HCT116 (cell line): ENCODE measurements at regions not wholly inside any gene's neighbourhood (a gene's known extent, or its start where the extent isn't known, plus 50 kb on each side); places are given as distances from the start of the nearest gene placed in this dataset.

Source experiments
- ATF3 ChIP-seq: IDR thresholded peaks from 2 replicates; pipeline ENCODE4 v1.6.1; 2012
- CBX3 ChIP-seq: IDR thresholded peaks from 2 replicates; pipeline ENCODE4 v1.6.1; 2012; ENCODE audit warnings: low read depth
- CEBPB ChIP-seq: IDR thresholded peaks from 2 replicates; pipeline ENCODE4 v1.6.1; 2012; ENCODE audit warnings: low read depth
- CTCF ChIP-seq, 3 experiments: fragments of 200-600 bp in 1 of 3; sonication (generic) in 1 of 3; IDR thresholded peaks in 2 of 3; conservative IDR thresholded peaks in 1 of 3; 2 replicates each; pipeline ENCODE4 v1.5.1; 2012 to 2017; ENCODE audit warnings: low read depth in 2 of 3, low read length in 2 of 3, antibody characterized with exemption in 1 of 3, borderline replicate concordance in 1 of 3, control low read depth in 1 of 3, mild to moderate bottlenecking in 1 of 3, mixed read lengths in 1 of 3, mixed run types in 1 of 3, moderate library complexity in 1 of 3; ENCODE audit not compliant: insufficient read depth in 1 of 3
- EZH2 ChIP-seq: fragments of 200-600 bp; sonication (generic); IDR thresholded peaks from 2 replicates; pipeline ENCODE4 v1.6.1; 2017; ENCODE audit warnings: antibody characterized with exemption, mixed run types
- EZH2phosphoT487 ChIP-seq: fragments of 200-600 bp; IDR thresholded peaks from 2 replicates; pipeline ENCODE4 v1.6.1; 2018; ENCODE audit warnings: antibody characterized with exemption, borderline replicate concordance
- MAX ChIP-seq: IDR thresholded peaks from 2 replicates; pipeline ENCODE4 v1.6.1; 2012
- POLR2A ChIP-seq: IDR thresholded peaks from 2 replicates; pipeline ENCODE4 v1.7.0; 2011; ENCODE audit warnings: borderline replicate concordance; ENCODE audit not compliant: insufficient read depth, insufficient read length; ENCODE audit errors: extremely low read depth
- POLR2AphosphoS5 ChIP-seq: IDR thresholded peaks from 2 replicates; pipeline ENCODE4 v1.6.1; 2011; ENCODE audit warnings: mild to moderate bottlenecking, low read depth, low read length, moderate library complexity
- REST ChIP-seq: IDR thresholded peaks from 2 replicates; pipeline ENCODE4 v1.6.1; 2012; ENCODE audit warnings: low read depth
- SP1 ChIP-seq: IDR thresholded peaks from 2 replicates; pipeline ENCODE4 v1.6.1; 2012; ENCODE audit warnings: low read depth
- YY1 ChIP-seq: IDR thresholded peaks from 2 replicates; pipeline ENCODE4 v1.6.1; 2011; ENCODE audit warnings: low read length, low read depth, moderate library complexity, mild to moderate bottlenecking; ENCODE audit not compliant: insufficient replicate concordance; ENCODE audit errors: extremely low read depth
- ZNF274 ChIP-seq: fragments of 200-500 bp; sonication (Bioruptor generic); IDR thresholded peaks from 2 replicates; pipeline ENCODE4 v1.6.1; 2014; ENCODE audit warnings: mild to moderate bottlenecking, low read depth, low read length, inconsistent platforms

GRCh38 chr9:33623658-33624586 lies 99.9 kb downstream of the ANKRD18B start:
- TF ChIP-seq CTCF (IDR thresholded peaks at IDR 0.05 in 2 of 3, conservative IDR thresholded peaks at IDR 0.05 in 1 of 3; ENCODE audit: borderline replicate concordance in 1 of 3, insufficient read depth in 1 of 3, low read depth in 2 of 3, low read length in 2 of 3) (peak; percentile 77 to 98 (median 79)), CBX3 (no peak), EZH2 (no peak), POLR2AphosphoS5 (no peak), CEBPB (no peak), YY1 (no peak), SP1 (no peak), EZH2phosphoT487 (no peak), ATF3 (no peak), ZNF274 (no peak), POLR2A (no peak), REST (no peak), MAX (no peak)
